ENCODE measurements at regions not wholly inside any gene's neighbourhood (a gene's known extent, or its start where the extent isn't known, plus 50 kb on each side); places are given as distances from the start of the nearest gene placed in this dataset.

DNA sequence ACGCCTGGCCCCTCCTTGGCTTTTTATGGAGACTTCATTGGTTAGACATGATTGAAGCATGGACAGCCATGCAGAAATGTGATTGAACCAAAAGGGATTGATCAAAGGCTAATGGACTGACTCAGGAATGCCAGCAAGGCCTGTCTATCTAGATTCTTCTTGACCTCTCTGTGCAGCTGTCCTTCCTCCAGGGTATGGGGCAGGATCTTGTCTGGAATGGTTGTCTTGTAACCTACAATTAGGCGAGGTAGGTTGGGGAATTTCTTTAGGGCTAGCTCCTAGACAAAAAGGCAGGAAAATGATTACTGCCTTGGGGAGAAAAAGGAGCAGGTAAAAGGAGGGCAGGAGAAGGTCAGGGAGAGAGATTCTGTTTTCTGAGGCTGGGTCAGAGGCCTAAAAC is 59.6 kb upstream of the INCENP start:
- ChIA-PET POLR2A (ENCODE audit: low non-redundant PET) (no interaction called here), CTCF (interaction anchor here (0.6 to 1.1 kb wide), 2 partner anchors 18 to 267 kb away, joined by 3 to 9 read pairs; no protein-coding TSS in a partner anchor)
- no peak for DNase-seq (ENCODE audit: low spot score)
- no peak overlapping the region for H3K4me3 ChIP-seq (ENCODE audit: low read depth, low read length, poor library complexity, severe bottlenecking)
- H3K4me1 ChIP-seq (ENCODE audit: insufficient read depth, low read length, poor library complexity, severe bottlenecking) = no peaks in the 10 kb centered on the region
- intact Hi-C loops (cut with micrococcal nuclease; ENCODE audit: unreplicated experiment) = no loop called here
- H3K36me3 ChIP-seq (ENCODE audit: insufficient read depth, low read length, poor library complexity, severe bottlenecking) = no peaks in the 10 kb centered on the region
- TF ChIP-seq, protein P1, sequence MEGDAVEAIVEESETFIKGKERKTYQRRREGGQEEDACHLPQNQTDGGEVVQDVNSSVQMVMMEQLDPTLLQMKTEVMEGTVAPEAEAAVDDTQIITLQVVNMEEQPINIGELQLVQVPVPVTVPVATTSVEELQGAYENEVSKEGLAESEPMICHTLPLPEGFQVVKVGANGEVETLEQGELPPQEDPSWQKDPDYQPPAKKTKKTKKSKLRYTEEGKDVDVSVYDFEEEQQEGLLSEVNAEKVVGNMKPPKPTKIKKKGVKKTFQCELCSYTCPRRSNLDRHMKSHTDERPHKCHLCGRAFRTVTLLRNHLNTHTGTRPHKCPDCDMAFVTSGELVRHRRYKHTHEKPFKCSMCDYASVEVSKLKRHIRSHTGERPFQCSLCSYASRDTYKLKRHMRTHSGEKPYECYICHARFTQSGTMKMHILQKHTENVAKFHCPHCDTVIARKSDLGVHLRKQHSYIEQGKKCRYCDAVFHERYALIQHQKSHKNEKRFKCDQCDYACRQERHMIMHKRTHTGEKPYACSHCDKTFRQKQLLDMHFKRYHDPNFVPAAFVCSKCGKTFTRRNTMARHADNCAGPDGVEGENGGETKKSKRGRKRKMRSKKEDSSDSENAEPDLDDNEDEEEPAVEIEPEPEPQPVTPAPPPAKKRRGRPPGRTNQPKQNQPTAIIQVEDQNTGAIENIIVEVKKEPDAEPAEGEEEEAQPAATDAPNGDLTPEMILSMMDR (conservative IDR thresholded peaks at IDR 0.05; ENCODE audit: low read depth, low read length) = no peak
- no peak for TF ChIP-seq EZH2 (IDR thresholded peaks at IDR 0.05; ENCODE audit: borderline replicate concordance, low read depth, low read length, poor library complexity, severe bottlenecking)
- no peaks in the 10 kb centered on the region for H3K27me3 ChIP-seq (replicated peaks; ENCODE audit: insufficient read depth, low read depth, low read length, poor library complexity)
- no peaks in the 10 kb centered on the region for H3K9me3 ChIP-seq (ENCODE audit: low read depth, low read length, poor library complexity, severe bottlenecking)
- no TSS peak for BruUV-seq (replicated peaks)
- H3K27ac ChIP-seq (ENCODE audit: low read depth, low read length, poor library complexity, severe bottlenecking) = no peak overlapping the region

- BruUV-seq (replicated peaks) = no TSS peak
- Histone ChIP-seq H3K27ac (ENCODE audit: low read depth, low read length, poor library complexity, severe bottlenecking) (no peak overlapping the region), H3K4me1 (ENCODE audit: insufficient read depth, low read length, poor library complexity, severe bottlenecking) (no peaks in the 10 kb centered on the region), H3K36me3 (ENCODE audit: insufficient read depth, low read length, poor library complexity, severe bottlenecking) (no peaks in the 10 kb centered on the region), H3K9me3 (ENCODE audit: low read depth, low read length, poor library complexity, severe bottlenecking) (no peaks in the 10 kb centered on the region), H3K4me3 (ENCODE audit: low read depth, low read length, poor library complexity, severe bottlenecking) (no peak overlapping the region), H3K27me3 (replicated peaks; ENCODE audit: insufficient read depth, low read depth, low read length, poor library complexity) (no peaks in the 10 kb centered on the region)
- intact Hi-C loops (cut with micrococcal nuclease; ENCODE audit: unreplicated experiment) = no loop called here
- no peak for DNase-seq (ENCODE audit: low spot score)
- ChIA-PET POLR2A (ENCODE audit: low non-redundant PET) (no interaction called here), CTCF (interaction anchor here (1.0 kb wide), 1 partner anchor 20 kb away, joined by 3 read pairs; no protein-coding TSS in a partner anchor)
- TF ChIP-seq, protein P1 (conservative IDR thresholded peaks at IDR 0.05; ENCODE audit: low read depth, low read length) = no peak
- no peak for TF ChIP-seq EZH2 (IDR thresholded peaks at IDR 0.05; ENCODE audit: borderline replicate concordance, low read depth, low read length, poor library complexity, severe bottlenecking)
These were observed 61.5 kb upstream of the INCENP start for GRCh38 chr11:62062223-62062861.

GRCh38 chr11:62061356-62062222 is 62.2 kb upstream of the INCENP start:
- no TSS peak for BruUV-seq (replicated peaks)
- TF ChIP-seq, protein P1 (conservative IDR thresholded peaks at IDR 0.05; ENCODE audit: low read depth, low read length) = no peak
- TF ChIP-seq EZH2 (IDR thresholded peaks at IDR 0.05; ENCODE audit: borderline replicate concordance, low read depth, low read length, poor library complexity, severe bottlenecking) = no peak
- intact Hi-C loops (cut with micrococcal nuclease; ENCODE audit: unreplicated experiment) = no loop called here
- Histone ChIP-seq H3K9me3 (ENCODE audit: low read depth, low read length, poor library complexity, severe bottlenecking) (no peaks in the 10 kb centered on the region), H3K4me3 (ENCODE audit: low read depth, low read length, poor library complexity, severe bottlenecking) (no peak overlapping the region), H3K4me1 (ENCODE audit: insufficient read depth, low read length, poor library complexity, severe bottlenecking) (no peaks in the 10 kb centered on the region), H3K36me3 (ENCODE audit: insufficient read depth, low read length, poor library complexity, severe bottlenecking) (no peaks in the 10 kb centered on the region), H3K27ac (ENCODE audit: low read depth, low read length, poor library complexity, severe bottlenecking) (no peak overlapping the region), H3K27me3 (replicated peaks; ENCODE audit: insufficient read depth, low read depth, low read length, poor library complexity) (no peaks in the 10 kb centered on the region)
- ChIA-PET POLR2A (ENCODE audit: low non-redundant PET) (no interaction called here), CTCF (interaction anchor here (1.0 kb wide), 1 partner anchor 21 kb away, joined by 3 read pairs; no protein-coding TSS in a partner anchor)
- DNase-seq (ENCODE audit: low spot score) = no peak

Data from A673 (cell line).